Kidney epithelial cell (primary cell): ENCODE measurements at regions not wholly inside any gene's neighbourhood (a gene's known extent, or its start where the extent isn't known, plus 50 kb on each side); places are given as distances from the start of the nearest gene placed in this dataset.
A peak's percentile ranks its signal among the peaks of the same experiment; 100 is the strongest.

Experiments used
- DNase-seq: peaks from one replicate; pipeline ENCODE4 v3.0.0-alpha.2; 2010; ENCODE audit warnings: low read depth
- H3K27me3 ChIP-seq: 2 replicates; pipeline ENCODE4 v1.6.0; 2011; ENCODE audit warnings: low read length; ENCODE audit not compliant: control insufficient read depth, insufficient read depth
- H3K36me3 ChIP-seq: 2 replicates; pipeline ENCODE4 v1.5.1; 2011; ENCODE audit warnings: low read length; ENCODE audit not compliant: control insufficient read depth, insufficient read depth
- H3K4me3 ChIP-seq: 2 replicates; pipeline ENCODE4 v1.5.1; 2011; ENCODE audit warnings: low read depth, mild to moderate bottlenecking, control low read depth, low read length
- CTCF ChIP-seq: IDR thresholded peaks from 2 replicates; pipeline ENCODE4 v1.5.1; 2011; ENCODE audit warnings: mild to moderate bottlenecking, moderate library complexity, low read length, control low read depth, inconsistent platforms; ENCODE audit not compliant: insufficient read depth, poor library complexity, severe bottlenecking

DNA sequence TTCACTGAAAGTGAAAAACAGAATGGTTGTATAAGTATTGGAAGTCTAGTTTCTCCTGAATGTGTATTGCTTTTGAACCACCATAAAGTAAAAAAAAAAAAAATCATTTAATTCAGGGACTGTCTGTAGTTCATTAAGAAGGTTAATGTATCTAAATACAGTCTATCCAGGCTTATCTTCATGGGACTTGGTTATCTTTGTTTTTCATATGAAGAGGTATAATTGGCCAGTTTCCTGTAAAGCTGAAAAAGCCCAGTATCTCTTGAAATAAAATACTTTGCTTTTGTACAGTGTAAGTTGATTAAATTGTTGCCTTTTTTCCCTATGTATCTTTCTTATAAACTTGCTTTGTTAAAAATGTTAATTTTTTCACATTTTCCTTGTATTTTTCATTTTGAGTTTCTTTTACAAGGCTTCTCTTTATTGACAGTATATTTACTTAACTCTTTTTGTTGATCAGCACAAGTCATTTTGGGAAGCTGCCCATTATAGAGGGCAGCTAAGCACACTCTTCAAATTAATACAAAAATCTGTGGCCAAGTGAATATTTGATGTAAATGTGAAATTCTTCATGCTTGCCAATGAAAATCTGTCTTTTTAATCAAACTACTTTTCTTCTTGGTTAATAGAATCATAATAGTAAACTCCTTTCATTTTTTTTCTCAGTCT is 156.0 kb downstream of the TMTC3 start:
- DNase-seq: no peak
- TF ChIP-seq CTCF: no peak
- no peaks in the 10 kb centered on the region for H3K27me3 ChIP-seq
- H3K4me3 ChIP-seq: no peak overlapping the region
- H3K36me3 ChIP-seq: no peaks in the 10 kb centered on the region

- H3K27me3 ChIP-seq: no peaks in the 10 kb centered on the region
- no peak overlapping the region for H3K4me3 ChIP-seq
- H3K36me3 ChIP-seq: no peaks in the 10 kb centered on the region
- no peak for TF ChIP-seq CTCF
- DNase-seq: peak; percentile 73
Measured at GRCh38 chr12:88298761-88299242, 156.7 kb downstream of the TMTC3 start.

DNA sequence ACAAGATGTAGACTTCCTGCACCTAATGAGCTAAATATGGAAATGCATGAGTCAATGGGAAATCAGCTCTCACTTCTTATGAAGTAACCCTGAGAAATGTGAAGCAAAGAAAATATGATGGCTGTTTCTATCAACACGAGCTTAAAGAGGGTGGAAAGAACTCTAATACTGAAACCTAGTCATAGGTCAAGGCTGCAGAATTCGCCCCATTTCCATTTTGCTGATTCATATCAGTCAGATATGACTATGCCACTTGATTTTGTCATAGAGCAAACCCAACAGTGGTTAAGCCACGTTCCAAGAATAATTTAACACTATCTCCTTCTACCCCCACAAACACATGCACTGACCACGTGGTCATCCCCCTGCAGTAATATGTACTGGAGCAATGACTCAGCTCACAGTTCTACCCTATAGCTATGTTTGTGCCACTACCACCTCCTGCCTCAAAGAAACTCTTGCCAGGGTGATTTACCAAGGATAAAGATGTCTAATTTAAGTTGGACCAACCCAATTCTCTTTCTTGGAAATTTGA is 157.5 kb downstream of the TMTC3 start:
- no peak for TF ChIP-seq CTCF
- DNase-seq: peak; percentile 80
- no peaks in the 10 kb centered on the region for H3K27me3 ChIP-seq
- no peak overlapping the region for H3K4me3 ChIP-seq
- H3K36me3 ChIP-seq: no peaks in the 10 kb centered on the region

- DNase-seq: no peak
- TF ChIP-seq CTCF: no peak
- no peaks in the 10 kb centered on the region for H3K27me3 ChIP-seq
- H3K36me3 ChIP-seq: no peaks in the 10 kb centered on the region
- H3K4me3 ChIP-seq: no peak overlapping the region
Measured at GRCh38 chr12:88300931-88301330, 158.8 kb downstream of the TMTC3 start.

GRCh38 chr12:88303335-88303734 is 161.2 kb downstream of the TMTC3 start:
- Histone ChIP-seq H3K36me3 (no peaks in the 10 kb centered on the region), H3K4me3 (no peak overlapping the region), H3K27me3 (no peaks in the 10 kb centered on the region)
- no peak for DNase-seq
- no peak for TF ChIP-seq CTCF
